HUES6 (cell line): ENCODE measurements at regions not wholly inside any gene's neighbourhood (a gene's known extent, or its start where the extent isn't known, plus 50 kb on each side); places are given as distances from the start of the nearest gene placed in this dataset.

Experiments
- H3K27ac ChIP-seq: 2 replicates; pipeline ENCODE4 v1.7.0; 2013; ENCODE audit warnings: low read depth, mild to moderate bottlenecking, low read length, inconsistent platforms
- H3K27me3 ChIP-seq: 2 replicates; pipeline ENCODE4 v1.6.1; 2013; ENCODE audit warnings: low read length; ENCODE audit not compliant: control insufficient read depth, insufficient read depth
- H3K36me3 ChIP-seq: 2 replicates; pipeline ENCODE4 v1.6.1; 2013; ENCODE audit warnings: low read length; ENCODE audit not compliant: control insufficient read depth, insufficient read depth
- H3K4me1 ChIP-seq: 2 replicates; pipeline ENCODE4 v1.6.1; 2013; ENCODE audit warnings: low read length; ENCODE audit not compliant: control insufficient read depth, insufficient read depth
- H3K4me3 ChIP-seq: 2 replicates; pipeline ENCODE4 v1.5.1; 2013; ENCODE audit warnings: low read depth, low read length
- H3K9ac ChIP-seq: one replicate; pipeline ENCODE4 v1.6.1; 2013; ENCODE audit warnings: mild to moderate bottlenecking, low read length
- H3K9me3 ChIP-seq: 2 replicates; pipeline ENCODE4 v1.6.1; 2013; ENCODE audit warnings: low read depth, low read length; ENCODE audit not compliant: control insufficient read depth, insufficient read depth

- Histone ChIP-seq H3K9me3 (no peaks in the 10 kb centered on the region), H3K9ac (no peak overlapping the region), H3K27me3 (no peaks in the 10 kb centered on the region), H3K4me1 (peaks cover 13% of the 10 kb centered on the region), H3K36me3 (no peaks in the 10 kb centered on the region), H3K27ac (no peak overlapping the region), H3K4me3 (no peak overlapping the region)
These were observed 128.9 kb upstream of the ARL4C start for GRCh38 chr2:234625626-234626250.

GRCh38 chr2:234623521-234623991 lies 126.7 kb upstream of the ARL4C start:
- H3K27ac ChIP-seq = no peak overlapping the region
- no peaks in the 10 kb centered on the region for H3K27me3 ChIP-seq
- peaks cover 9% of the 10 kb centered on the region; the same call in 1 of the 2 replicates for H3K4me1 ChIP-seq
- H3K4me3 ChIP-seq = no peak overlapping the region
- no peaks in the 10 kb centered on the region for H3K36me3 ChIP-seq
- no peak overlapping the region for H3K9ac ChIP-seq
- no peaks in the 10 kb centered on the region for H3K9me3 ChIP-seq

- H3K4me3 ChIP-seq = no peak overlapping the region
- H3K9ac ChIP-seq = no peak overlapping the region
- H3K4me1 ChIP-seq = peaks cover 9% of the 10 kb centered on the region; the same call in 1 of the 2 replicates
- no peak overlapping the region for H3K27ac ChIP-seq
- no peaks in the 10 kb centered on the region for H3K9me3 ChIP-seq
- no peaks in the 10 kb centered on the region for H3K27me3 ChIP-seq
- H3K36me3 ChIP-seq = no peaks in the 10 kb centered on the region
These were observed 124.2 kb upstream of the ARL4C start for GRCh38 chr2:234621120-234621519.

GRCh38 chr2:234620018-234620417 lies 123.1 kb upstream of the ARL4C start:
- H3K27me3 ChIP-seq = no peaks in the 10 kb centered on the region
- no peak overlapping the region for H3K27ac ChIP-seq
- H3K4me3 ChIP-seq = no peak overlapping the region
- peaks cover 9% of the 10 kb centered on the region; the same call in 1 of the 2 replicates for H3K4me1 ChIP-seq
- H3K9ac ChIP-seq = no peak overlapping the region
- H3K9me3 ChIP-seq = no peaks in the 10 kb centered on the region
- H3K36me3 ChIP-seq = no peaks in the 10 kb centered on the region

GRCh38 chr2:234615643-234616356 lies 118.9 kb upstream of the ARL4C start:
- Histone ChIP-seq H3K9me3 (0 out of 2 replicates have a peak, but pooled peaks cover 3% of the 10 kb centered on the region), H3K4me1 (no peaks in the 10 kb centered on the region), H3K27me3 (no peaks in the 10 kb centered on the region), H3K4me3 (no peak overlapping the region), H3K27ac (no peak overlapping the region), H3K36me3 (no peaks in the 10 kb centered on the region), H3K9ac (no peak overlapping the region)

GRCh38 chr2:234611209-234611608 lies 114.3 kb upstream of the ARL4C start:
- no peak overlapping the region for H3K27ac ChIP-seq
- no peaks in the 10 kb centered on the region for H3K4me1 ChIP-seq
- H3K9ac ChIP-seq = no peak overlapping the region
- no peaks in the 10 kb centered on the region for H3K27me3 ChIP-seq
- no peaks in the 10 kb centered on the region for H3K36me3 ChIP-seq
- 0 out of 2 replicates have a peak, but pooled peaks cover 3% of the 10 kb centered on the region for H3K9me3 ChIP-seq
- no peak overlapping the region for H3K4me3 ChIP-seq

- Histone ChIP-seq H3K9ac (no peak overlapping the region), H3K27ac (no peak overlapping the region), H3K4me1 (no peaks in the 10 kb centered on the region), H3K4me3 (no peak overlapping the region), H3K36me3 (no peaks in the 10 kb centered on the region), H3K27me3 (no peaks in the 10 kb centered on the region), H3K9me3 (0 out of 2 replicates have a peak, but pooled peaks cover 3% of the 10 kb centered on the region)
These were observed 112.1 kb upstream of the ARL4C start for GRCh38 chr2:234608946-234609345.

- Histone ChIP-seq H3K9ac (no peak overlapping the region), H3K9me3 (peaks cover 3% of the 10 kb centered on the region; the same call in 1 of the 2 replicates), H3K4me3 (no peak overlapping the region), H3K27ac (no peak overlapping the region), H3K4me1 (no peaks in the 10 kb centered on the region), H3K27me3 (no peaks in the 10 kb centered on the region), H3K36me3 (no peaks in the 10 kb centered on the region)
These were observed 110.8 kb upstream of the ARL4C start for GRCh38 chr2:234607691-234608090.

- Histone ChIP-seq H3K27ac (no peak overlapping the region), H3K9ac (no peak overlapping the region), H3K9me3 (no peaks in the 10 kb centered on the region; the same call in 1 of the 2 replicates), H3K36me3 (no peaks in the 10 kb centered on the region), H3K4me1 (no peaks in the 10 kb centered on the region), H3K4me3 (no peak overlapping the region), H3K27me3 (no peaks in the 10 kb centered on the region)
These were observed 110.0 kb upstream of the ARL4C start for GRCh38 chr2:234606896-234607295.

GRCh38 chr2:234603619-234604018 lies 106.7 kb upstream of the ARL4C start:
- H3K9me3 ChIP-seq = no peaks in the 10 kb centered on the region; the same call in 1 of the 2 replicates
- no peaks in the 10 kb centered on the region for H3K36me3 ChIP-seq
- peaks cover 4% of the 10 kb centered on the region for H3K4me1 ChIP-seq

GRCh38 chr2:234601213-234601612 lies 104.3 kb upstream of the ARL4C start:
- Histone ChIP-seq H3K9me3 (no peaks in the 10 kb centered on the region; the same call in 1 of the 2 replicates), H3K4me3 (no peak overlapping the region), H3K27me3 (no peaks in the 10 kb centered on the region), H3K27ac (no peak overlapping the region), H3K36me3 (no peaks in the 10 kb centered on the region), H3K9ac (no peak overlapping the region), H3K4me1 (peaks cover 17% of the 10 kb centered on the region)

More at GRCh38 chr2:234603619-234604018, 106.7 kb upstream of the ARL4C start:
- no peak overlapping the region for H3K4me3 ChIP-seq
- H3K27me3 ChIP-seq = no peaks in the 10 kb centered on the region
- H3K9ac ChIP-seq = no peak overlapping the region
- no peak overlapping the region for H3K27ac ChIP-seq
